Panc1 (cell line): ENCODE measurements at regions not wholly inside any gene's neighbourhood (a gene's known extent, or its start where the extent isn't known, plus 50 kb on each side); places are given as distances from the start of the nearest gene placed in this dataset.

Source experiments
- ATAC-seq: fragments of 200-7000 bp; cut with Tn5 transposase; 2 replicates; pipeline ENCODE4 v1.9.1; 2020; ENCODE audit warnings: mild to moderate bottlenecking, moderate library complexity
- BruUV-seq: library from RNA; stranded (reverse); fragments of 400-500 nt; replicated peaks from 2 replicates; lab custom pipeline; 2021; lab: Mats Ljungman, UMichigan
- CTCF ChIA-PET: fragments of 300-600 bp; sonication (Branson Sonifier 250); formaldehyde crosslinking; loops from one replicate; lab custom pipeline; 2022; ENCODE audit warnings: antibody characterized with exemption; lab: Charles Lee
- POLR2A ChIA-PET: fragments of 300-600 bp; sonication (Branson Sonifier 250); formaldehyde crosslinking; loops from one replicate; lab custom pipeline; 2022; ENCODE audit warnings: antibody characterized with exemption; lab: Charles Lee
- DNase-seq: peaks from one replicate; pipeline ENCODE4 v3.0.0-alpha.2; 2010; ENCODE audit warnings: low read depth, low spot score
- H3K27ac ChIP-seq: 2 replicates; pipeline ENCODE4 v1.5.1; 2011; ENCODE audit warnings: mild to moderate bottlenecking, low read length, inconsistent platforms
- H3K27me3 ChIP-seq: fragments of 200-500 bp; sonication (Bioruptor generic); 2 replicates; pipeline ENCODE4 v1.6.0; 2014; ENCODE audit warnings: low read length, inconsistent platforms; ENCODE audit not compliant: control insufficient read depth, insufficient read depth
- H3K36me3 ChIP-seq: fragments of 200-500 bp; sonication (Bioruptor generic); 2 replicates; pipeline ENCODE4 v1.5.1; 2014; ENCODE audit warnings: inconsistent platforms, mild to moderate bottlenecking, low read length, moderate library complexity; ENCODE audit not compliant: control insufficient read depth, insufficient read depth
- H3K4me1 ChIP-seq: 2 replicates; pipeline ENCODE4 v1.5.1; 2011; ENCODE audit warnings: inconsistent platforms, mild to moderate bottlenecking, low read length, moderate library complexity; ENCODE audit not compliant: control insufficient read depth, insufficient read depth
- H3K4me3 ChIP-seq, 2 experiments: 2 replicates each; pipeline ENCODE4 v1.5.1; 2011 to 2012; ENCODE audit warnings: low read depth in 2 of 2, low read length in 2 of 2, mild to moderate bottlenecking in 2 of 2, inconsistent platforms in 1 of 2, moderate library complexity in 1 of 2
- H3K9me3 ChIP-seq: fragments of 200-500 bp; sonication (Bioruptor generic); 2 replicates; pipeline ENCODE4 v1.5.1; 2014; ENCODE audit warnings: low read depth, mild to moderate bottlenecking, inconsistent platforms, low read length, moderate library complexity; ENCODE audit not compliant: control insufficient read depth, insufficient read depth
- CTCF ChIP-seq: fragments of 450-650 bp; IDR thresholded peaks from 2 replicates; pipeline ENCODE4 v1.5.1; 2017; ENCODE audit warnings: mild to moderate bottlenecking
- POLR2AphosphoS5 ChIP-seq: IDR thresholded peaks from 2 replicates; pipeline ENCODE4 v1.6.1; 2012; ENCODE audit warnings: mild to moderate bottlenecking, low read depth, low read length, moderate library complexity
- SIN3A ChIP-seq: IDR thresholded peaks from 2 replicates; pipeline ENCODE4 v1.6.1; 2012; ENCODE audit warnings: low read depth, mild to moderate bottlenecking, low read length, moderate library complexity, borderline replicate concordance; ENCODE audit not compliant: insufficient read depth
- TCF7L2 ChIP-seq: IDR thresholded peaks from 2 replicates; pipeline ENCODE4 v1.6.1; 2011; ENCODE audit warnings: mild to moderate bottlenecking, low read depth, low read length, inconsistent platforms
- in situ Hi-C: cut with HindIII; loops from 2 replicates; pipeline ENCODE4 v1.10.0; 2016; ENCODE audit warnings: low sequenced_read_pairs, low pct_unique_long_range_greater_than_20kb
- intact Hi-C: fragments of 100-400 bp; cut with micrococcal nuclease; formaldehyde crosslinking; loops from one replicate; pipeline ENCODE4 v1.10.0; 2022; ENCODE audit not compliant: unreplicated experiment
- TF ChIP-seq, protein P1 (sequence below), 2 experiments: IDR thresholded peaks; 2 replicates each; pipeline ENCODE4 v1.6.1; 2011 to 2012; ENCODE audit warnings: low read depth in 2 of 2, control low read depth in 1 of 2, low read length in 1 of 2, mild to moderate bottlenecking in 1 of 2, moderate library complexity in 1 of 2; ENCODE audit not compliant: insufficient read depth in 1 of 2

- in situ Hi-C loops (no loop called here), intact Hi-C loops (no loop called here)
- H3K4me3 ChIP-seq: no peak overlapping the region
- no TSS peak for BruUV-seq
- H3K36me3 ChIP-seq: no peaks in the 10 kb centered on the region
- H3K4me1 ChIP-seq: no peaks in the 10 kb centered on the region
- H3K9me3 ChIP-seq: peaks cover 23% of the 10 kb centered on the region; the same call in 1 of the 2 replicates
- TF ChIP-seq SIN3A (no peak), POLR2AphosphoS5 (no peak), CTCF (no peak), TCF7L2 (no peak)
- TF ChIP-seq, protein P1, sequence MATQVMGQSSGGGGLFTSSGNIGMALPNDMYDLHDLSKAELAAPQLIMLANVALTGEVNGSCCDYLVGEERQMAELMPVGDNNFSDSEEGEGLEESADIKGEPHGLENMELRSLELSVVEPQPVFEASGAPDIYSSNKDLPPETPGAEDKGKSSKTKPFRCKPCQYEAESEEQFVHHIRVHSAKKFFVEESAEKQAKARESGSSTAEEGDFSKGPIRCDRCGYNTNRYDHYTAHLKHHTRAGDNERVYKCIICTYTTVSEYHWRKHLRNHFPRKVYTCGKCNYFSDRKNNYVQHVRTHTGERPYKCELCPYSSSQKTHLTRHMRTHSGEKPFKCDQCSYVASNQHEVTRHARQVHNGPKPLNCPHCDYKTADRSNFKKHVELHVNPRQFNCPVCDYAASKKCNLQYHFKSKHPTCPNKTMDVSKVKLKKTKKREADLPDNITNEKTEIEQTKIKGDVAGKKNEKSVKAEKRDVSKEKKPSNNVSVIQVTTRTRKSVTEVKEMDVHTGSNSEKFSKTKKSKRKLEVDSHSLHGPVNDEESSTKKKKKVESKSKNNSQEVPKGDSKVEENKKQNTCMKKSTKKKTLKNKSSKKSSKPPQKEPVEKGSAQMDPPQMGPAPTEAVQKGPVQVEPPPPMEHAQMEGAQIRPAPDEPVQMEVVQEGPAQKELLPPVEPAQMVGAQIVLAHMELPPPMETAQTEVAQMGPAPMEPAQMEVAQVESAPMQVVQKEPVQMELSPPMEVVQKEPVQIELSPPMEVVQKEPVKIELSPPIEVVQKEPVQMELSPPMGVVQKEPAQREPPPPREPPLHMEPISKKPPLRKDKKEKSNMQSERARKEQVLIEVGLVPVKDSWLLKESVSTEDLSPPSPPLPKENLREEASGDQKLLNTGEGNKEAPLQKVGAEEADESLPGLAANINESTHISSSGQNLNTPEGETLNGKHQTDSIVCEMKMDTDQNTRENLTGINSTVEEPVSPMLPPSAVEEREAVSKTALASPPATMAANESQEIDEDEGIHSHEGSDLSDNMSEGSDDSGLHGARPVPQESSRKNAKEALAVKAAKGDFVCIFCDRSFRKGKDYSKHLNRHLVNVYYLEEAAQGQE (IDR thresholded peaks at IDR 0.05; ENCODE audit: insufficient read depth in 1 of 2, low read depth in 2 of 2, low read length in 1 of 2): no peak
- ChIA-PET POLR2A (no interaction called here), CTCF (no interaction called here)
- DNase-seq: no peak
- H3K27me3 ChIP-seq: no peaks in the 10 kb centered on the region
- no peak for ATAC-seq
- no peak overlapping the region for H3K27ac ChIP-seq
Observed at GRCh38 chr6:169064194-169064593, 189.5 kb downstream of the THBS2 start.

DNA sequence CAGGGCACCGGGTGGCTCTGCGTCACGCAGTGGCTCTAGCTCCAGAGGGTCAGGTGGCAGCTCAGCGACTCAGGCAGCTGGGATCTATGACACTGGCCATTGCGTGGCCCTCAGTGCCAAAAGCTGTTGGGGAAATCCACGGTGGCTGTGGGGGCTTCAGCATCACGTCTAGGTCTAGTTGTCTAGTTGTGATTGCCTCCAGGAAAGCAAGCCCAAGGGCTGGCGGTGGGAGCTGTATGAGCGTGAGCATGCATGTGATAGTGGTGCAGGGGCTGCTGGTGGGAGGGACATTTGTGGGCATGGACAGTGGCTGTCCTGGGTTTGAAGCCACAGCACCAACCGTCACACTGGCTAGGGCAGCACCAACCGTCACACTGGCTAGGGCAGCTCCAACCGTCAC lies 191.4 kb downstream of the THBS2 start:
- in situ Hi-C loops: no loop called here
- Histone ChIP-seq H3K36me3 (no peaks in the 10 kb centered on the region), H3K4me1 (no peaks in the 10 kb centered on the region), H3K27ac (no peak overlapping the region), H3K4me3 (no peak overlapping the region), H3K9me3 (0 out of 2 replicates have a peak, but pooled peaks cover 7% of the 10 kb centered on the region), H3K27me3 (no peaks in the 10 kb centered on the region)
- TF ChIP-seq, protein P1 (IDR thresholded peaks at IDR 0.05; ENCODE audit: insufficient read depth in 1 of 2, low read depth in 2 of 2, low read length in 1 of 2): no peak
- TF ChIP-seq CTCF: no peak
- TF ChIP-seq POLR2AphosphoS5: no peak
- TF ChIP-seq SIN3A: no peak
- TF ChIP-seq TCF7L2: no peak
- no peak for ATAC-seq
- ChIA-PET CTCF (no interaction called here), POLR2A (no interaction called here)
- no peak for DNase-seq
- BruUV-seq: no TSS peak
- intact Hi-C loops: no loop called here
